HepG2 (cell line): ENCODE measurements at regions not wholly inside any gene's neighbourhood (a gene's known extent, or its start where the extent isn't known, plus 50 kb on each side); places are given as distances from the start of the nearest gene placed in this dataset.
"Not testable (repeated sequence)": the region's sequence is repeated elsewhere in the genome, so short reads cannot be mapped to it uniquely, and the experiment has no call there.

Source experiments
- NR2C2 ChIP-seq: sonication (generic); formaldehyde crosslinking; IDR thresholded peaks from 2 replicates; pipeline ENCODE4 v1.4.0; 2020; ENCODE audit warnings: missing genetic modification reagents, mild to moderate bottlenecking, moderate library complexity, borderline replicate concordance
- RAD21 ChIP-seq: fragments of 450-650 bp; formaldehyde crosslinking; IDR thresholded peaks from 2 replicates; pipeline ENCODE4 v1.5.0; 2020; ENCODE audit warnings: mild to moderate bottlenecking
- ZFP36L2 ChIP-seq: sonication (generic); formaldehyde crosslinking; IDR thresholded peaks from 2 replicates; pipeline ENCODE4 v1.4.0; 2020; ENCODE audit warnings: missing genetic modification reagents
- ZNF501 ChIP-seq: sonication (generic); formaldehyde crosslinking; IDR thresholded peaks from 2 replicates; pipeline ENCODE4 v1.5.1; 2020; ENCODE audit warnings: mild to moderate bottlenecking, moderate library complexity, missing genetic modification reagents
- TF ChIP-seq, protein P1 (sequence below): sonication (generic); formaldehyde crosslinking; IDR thresholded peaks from 2 replicates; pipeline ENCODE4 v1.4.0; 2020; ENCODE audit warnings: missing genetic modification reagents

DNA sequence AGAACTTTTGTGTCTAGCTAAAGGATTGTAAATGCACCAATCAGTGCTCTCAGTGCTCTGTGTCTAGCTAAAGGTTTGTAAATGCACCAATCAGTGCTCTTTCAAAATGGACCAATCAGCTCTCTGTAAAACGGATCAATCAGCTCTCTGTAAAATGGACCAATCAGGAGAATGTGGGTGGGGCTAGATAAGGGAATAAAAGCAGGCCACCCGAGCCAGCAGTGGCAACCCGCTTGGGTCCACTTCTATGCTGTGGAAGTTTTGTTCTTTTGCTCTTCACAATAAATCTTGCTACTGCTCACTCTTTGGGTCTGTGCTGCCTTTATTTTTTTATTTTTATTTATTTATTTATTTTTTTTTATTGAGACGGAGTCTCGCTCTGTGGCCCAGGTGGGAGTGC is 957.3 kb upstream of the GJE1 start:
- not testable (repeated sequence) for TF ChIP-seq RAD21, NR2C2, ZNF501, ZFP36L2 (CRISPR knock-in tag)
- TF ChIP-seq, protein P1, sequence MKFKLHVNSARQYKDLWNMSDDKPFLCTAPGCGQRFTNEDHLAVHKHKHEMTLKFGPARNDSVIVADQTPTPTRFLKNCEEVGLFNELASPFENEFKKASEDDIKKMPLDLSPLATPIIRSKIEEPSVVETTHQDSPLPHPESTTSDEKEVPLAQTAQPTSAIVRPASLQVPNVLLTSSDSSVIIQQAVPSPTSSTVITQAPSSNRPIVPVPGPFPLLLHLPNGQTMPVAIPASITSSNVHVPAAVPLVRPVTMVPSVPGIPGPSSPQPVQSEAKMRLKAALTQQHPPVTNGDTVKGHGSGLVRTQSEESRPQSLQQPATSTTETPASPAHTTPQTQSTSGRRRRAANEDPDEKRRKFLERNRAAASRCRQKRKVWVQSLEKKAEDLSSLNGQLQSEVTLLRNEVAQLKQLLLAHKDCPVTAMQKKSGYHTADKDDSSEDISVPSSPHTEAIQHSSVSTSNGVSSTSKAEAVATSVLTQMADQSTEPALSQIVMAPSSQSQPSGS (CRISPR knock-in tag) = not testable (repeated sequence)
